ENCODE measurements at regions not wholly inside any gene's neighbourhood (a gene's known extent, or its start where the extent isn't known, plus 50 kb on each side); places are given as distances from the start of the nearest gene placed in this dataset.
A peak's percentile ranks its signal among the peaks of the same experiment; 100 is the strongest.
"Not testable (repeated sequence)": the region's sequence is repeated elsewhere in the genome, so short reads cannot be mapped to it uniquely, and the experiment has no call there.

DNA sequence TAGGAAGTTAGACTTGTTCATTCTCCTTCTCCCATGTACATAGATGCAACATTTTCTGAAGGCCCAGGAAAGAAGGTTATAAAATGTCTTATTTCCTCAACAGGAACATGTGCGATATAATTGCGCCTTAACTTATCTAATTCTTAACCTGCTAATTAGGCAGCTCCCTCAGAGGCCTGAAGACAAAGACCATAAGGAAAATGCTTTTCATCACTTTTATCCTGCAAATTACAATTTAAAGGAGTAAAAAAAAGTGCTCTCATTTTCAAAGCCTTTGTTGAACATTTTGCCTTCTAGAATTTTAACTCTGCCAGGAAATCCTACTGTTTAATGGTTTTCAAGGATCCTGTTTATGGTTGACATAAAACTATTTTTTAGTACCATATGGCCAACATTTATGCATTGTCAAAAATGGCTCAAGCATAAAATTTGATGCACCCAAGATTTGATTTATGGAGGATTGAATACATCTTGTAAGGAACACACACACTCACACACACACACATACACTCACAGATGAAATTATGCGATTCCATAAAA lies 660.4 kb upstream of the TMEM132C start:
- no peak overlapping the region for H3K4me3 ChIP-seq

DNA sequence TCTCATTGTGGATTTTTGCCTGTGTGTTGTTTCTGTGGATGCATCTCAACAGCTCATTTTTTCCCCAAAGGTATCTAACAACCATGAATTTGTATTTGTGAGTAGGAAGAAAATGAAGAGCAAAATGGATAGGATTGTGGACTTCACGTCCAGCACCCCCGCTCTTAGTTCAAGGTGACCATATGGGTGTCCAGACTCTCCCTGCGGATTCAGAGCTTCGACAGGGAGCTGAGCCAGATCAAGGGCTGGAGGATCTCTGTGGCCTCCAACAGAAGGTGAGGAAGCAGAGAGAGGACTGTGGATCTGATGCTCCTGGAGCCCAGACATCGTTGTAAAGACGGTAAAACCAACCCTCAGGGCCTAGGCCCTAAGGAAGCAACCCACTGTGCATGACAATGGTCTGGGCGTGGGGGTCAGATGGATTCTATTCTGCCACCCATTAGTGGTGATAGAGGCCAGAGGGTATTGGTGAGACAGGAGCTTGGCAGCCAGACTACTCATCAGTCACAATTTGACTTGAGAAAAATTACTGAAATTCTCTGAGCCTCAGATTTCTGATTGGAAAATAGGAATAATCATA lies 659.7 kb upstream of the TMEM132C start:
- H3K27ac ChIP-seq: no peak overlapping the region
- H3K4me3 ChIP-seq: no peak overlapping the region

More for the DNA sequence above, 660.4 kb upstream of the TMEM132C start:
- H3K27ac ChIP-seq: no peak overlapping the region

DNA sequence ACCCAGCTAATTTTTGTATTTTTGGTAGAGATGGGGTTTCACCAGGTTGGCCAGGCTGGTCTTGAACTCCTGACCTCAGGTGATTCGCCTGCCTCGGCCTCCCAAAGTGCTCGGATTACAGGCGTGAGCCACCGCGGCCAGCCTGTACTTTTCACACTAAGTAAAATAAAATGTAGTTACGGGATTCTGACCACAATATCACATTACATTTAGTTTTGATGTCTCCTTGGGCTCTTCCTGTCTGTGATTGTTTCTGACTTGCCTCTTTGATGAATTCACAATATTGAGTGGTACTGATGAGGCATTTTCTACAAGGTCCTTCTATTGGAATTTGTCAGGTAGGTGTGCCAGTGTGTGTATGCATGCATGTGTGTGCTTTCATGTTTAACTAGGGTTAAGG lies 658.6 kb upstream of the TMEM132C start:
- not testable (repeated sequence) for H3K27ac ChIP-seq, H3K4me3 ChIP-seq

DNA sequence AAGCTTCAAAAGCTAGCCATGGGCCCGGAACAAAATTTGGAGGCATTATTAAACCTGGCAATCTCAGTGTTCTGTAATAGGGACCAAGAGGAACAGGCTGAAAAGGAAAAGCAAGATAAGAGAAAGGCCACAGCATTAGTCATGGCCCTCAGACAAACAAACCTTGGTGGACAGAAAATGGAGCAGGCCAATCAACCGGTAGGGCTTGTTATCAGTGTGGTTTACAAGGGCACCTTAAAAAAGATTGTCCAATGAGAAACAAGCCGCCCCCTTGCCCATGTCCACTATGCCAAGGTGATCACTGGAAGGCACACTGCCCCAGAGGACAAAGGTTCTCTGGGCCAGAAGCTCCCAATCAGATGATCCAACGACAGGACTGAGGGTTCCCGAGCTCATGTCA lies 653.9 kb upstream of the TMEM132C start:
- Histone ChIP-seq H3K27ac (no peak overlapping the region), H3K4me3 (no peak overlapping the region)

DNA sequence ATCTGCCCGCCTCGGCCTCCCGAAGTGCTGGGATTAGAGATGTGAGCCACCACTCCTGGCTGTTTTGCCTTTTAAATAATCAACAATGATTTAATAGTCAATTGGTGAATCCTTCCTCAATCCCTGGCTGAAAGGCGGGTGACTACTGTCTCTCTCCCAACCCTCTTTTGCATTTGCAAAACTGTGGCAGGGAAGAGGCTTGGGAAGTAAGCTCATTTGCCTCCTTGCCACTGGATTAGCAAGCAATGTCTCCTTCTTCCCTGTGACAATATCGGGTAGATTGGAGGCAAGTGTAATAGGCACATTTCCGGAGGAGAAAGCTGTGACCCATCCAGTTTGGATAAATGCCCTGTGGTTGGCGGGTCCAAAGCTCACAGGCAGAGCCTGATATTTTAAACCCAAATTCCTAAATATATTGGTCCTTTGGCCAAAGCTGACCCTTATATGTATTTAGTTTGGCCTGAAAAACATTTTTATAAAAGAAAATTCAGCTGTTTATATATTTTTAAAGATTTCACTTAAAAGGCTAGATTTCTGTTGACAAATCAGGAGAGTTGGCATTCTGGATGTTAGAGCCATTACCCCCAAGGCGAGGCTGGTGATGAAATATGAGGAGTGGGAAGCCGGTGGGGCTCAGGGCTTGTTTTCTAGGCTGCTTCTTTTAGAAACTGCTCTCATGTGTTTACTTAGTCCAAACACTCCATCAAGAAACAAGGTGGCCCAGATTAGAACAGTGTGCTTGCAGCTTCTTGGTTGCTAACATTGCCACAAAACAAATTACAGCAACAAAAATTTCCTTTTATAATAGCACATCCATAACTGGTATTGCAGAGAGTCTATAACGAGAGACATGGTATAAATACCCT lies 646.9 kb upstream of the TMEM132C start:
- Histone ChIP-seq H3K4me3 (no peak overlapping the region), H3K27ac (no peak overlapping the region)

DNA sequence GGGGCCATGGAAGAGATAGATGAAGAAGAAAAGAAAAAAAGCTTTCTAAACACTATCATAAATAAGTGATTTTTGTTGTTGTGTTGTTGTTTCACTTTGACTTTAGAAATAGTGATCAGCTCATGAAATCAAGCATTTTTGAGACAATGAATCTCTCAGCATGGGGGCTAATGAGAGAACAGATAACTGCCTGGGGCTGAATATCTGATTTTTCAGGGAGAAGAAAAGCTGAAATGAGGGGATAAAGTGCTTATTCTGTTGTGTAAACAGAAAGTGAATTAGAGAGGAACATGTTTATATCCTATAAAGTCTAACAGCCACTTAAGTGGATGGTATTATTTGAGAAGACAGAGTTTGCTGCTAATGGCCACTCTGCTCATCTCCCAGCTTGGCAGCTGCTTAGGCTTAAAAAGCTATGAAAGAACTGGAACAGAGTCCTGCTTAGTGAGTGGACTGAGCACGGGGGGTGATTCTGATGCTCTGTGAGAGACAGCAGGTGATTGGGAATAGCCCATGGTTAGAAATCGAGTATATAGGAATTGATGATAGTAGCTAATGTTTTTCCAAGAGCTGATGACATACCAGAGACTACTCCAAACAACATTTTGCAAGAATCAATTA lies 646.1 kb upstream of the TMEM132C start:
- Histone ChIP-seq H3K27ac (no peak overlapping the region), H3K4me3 (no peak overlapping the region)

DNA sequence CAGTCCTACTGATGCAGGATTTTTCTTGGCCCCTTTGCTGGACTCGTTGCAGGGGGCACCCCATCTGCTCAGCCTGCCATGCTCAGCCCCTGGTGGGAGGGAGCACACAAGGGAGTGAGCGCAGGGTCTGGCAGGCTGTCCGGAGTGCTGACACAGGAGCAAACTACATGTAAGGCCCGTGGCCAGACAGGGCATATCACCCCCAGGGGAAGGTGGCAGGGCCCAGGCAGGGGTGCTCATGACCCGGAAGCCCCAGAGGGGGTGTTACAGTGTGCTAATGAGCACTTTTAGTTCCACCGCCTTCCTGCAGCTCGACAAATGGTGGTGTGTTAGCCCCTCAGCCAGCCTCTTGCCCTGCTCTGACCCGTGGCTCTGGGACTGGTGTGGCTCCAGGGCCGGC lies 645.6 kb upstream of the TMEM132C start:
- Histone ChIP-seq H3K4me3 (no peak overlapping the region), H3K27ac (no peak overlapping the region)

DNA sequence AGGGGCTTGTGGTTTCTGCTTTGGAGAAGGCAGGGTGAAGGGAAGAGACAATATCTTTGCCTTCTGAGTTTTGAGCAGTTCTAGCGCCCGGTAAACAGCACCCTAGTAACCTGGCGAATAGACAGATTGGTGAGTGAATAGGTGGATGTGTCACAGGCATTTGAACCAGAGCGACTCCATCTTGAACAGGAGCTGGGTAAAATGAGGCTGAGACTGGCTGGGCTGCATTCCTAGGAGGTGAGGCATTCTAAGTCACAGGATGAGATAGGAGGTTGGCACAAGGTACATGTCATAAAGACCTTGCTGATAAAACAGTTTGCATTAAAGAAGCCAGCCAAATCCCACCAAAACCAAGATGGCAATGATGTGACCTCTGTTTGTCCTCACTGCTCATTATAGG lies 643.6 kb upstream of the TMEM132C start:
- H3K4me3 ChIP-seq: no peak overlapping the region

DNA sequence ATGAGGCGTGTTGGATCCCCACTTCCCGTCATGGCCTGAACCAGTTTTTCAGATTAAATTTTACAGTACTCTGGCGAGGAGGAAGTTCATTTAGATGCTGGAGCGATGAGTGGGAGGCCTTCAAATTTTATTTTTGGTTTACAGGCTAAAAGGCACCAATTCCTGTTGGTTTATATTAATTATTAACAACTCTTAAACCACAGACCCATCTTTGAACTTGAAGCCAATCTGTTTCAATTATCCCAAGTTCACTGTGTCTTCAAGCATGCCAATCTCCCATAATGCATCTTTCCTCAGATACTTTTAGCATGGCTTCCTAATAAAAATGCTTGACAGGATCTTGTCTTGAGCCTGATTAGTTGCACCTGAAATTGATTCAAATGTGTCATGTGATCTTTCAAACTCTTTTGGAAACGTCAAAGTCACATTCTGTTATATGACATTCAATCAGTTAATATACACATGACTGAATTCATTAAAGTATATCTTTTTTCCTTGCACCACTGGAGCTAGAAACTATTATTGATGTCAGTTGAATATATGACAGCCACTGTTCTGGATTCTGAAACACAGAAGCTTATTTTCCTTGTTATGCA lies 641.7 kb upstream of the TMEM132C start:
- Histone ChIP-seq H3K27ac (no peak overlapping the region), H3K4me3 (no peak overlapping the region)

More for the DNA sequence above, 643.6 kb upstream of the TMEM132C start:
- no peak overlapping the region for H3K27ac ChIP-seq

DNA sequence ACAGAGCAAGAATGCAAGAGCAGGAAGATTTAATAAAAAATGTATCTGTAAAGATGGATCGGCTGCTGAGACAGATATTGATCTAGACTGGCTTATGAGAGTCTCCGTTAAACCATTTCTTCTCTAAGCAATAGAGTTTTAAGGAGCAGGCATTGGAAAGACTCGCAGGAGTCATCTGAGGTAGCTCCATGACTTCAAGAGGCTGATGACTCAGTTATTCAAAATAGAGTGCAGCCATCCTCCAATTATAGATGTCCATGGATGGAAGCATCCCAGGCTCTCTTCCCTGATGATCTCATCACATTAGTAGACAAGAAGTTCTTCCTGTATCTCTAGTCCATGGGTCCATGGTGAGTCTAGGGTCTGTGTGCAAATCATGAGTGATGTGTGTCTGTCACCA lies 638.3 kb upstream of the TMEM132C start:
- Histone ChIP-seq H3K4me3 (no peak overlapping the region), H3K27ac (peak overlapping the region in 2 of 21 experiments; percentile 5 to 49)

DNA sequence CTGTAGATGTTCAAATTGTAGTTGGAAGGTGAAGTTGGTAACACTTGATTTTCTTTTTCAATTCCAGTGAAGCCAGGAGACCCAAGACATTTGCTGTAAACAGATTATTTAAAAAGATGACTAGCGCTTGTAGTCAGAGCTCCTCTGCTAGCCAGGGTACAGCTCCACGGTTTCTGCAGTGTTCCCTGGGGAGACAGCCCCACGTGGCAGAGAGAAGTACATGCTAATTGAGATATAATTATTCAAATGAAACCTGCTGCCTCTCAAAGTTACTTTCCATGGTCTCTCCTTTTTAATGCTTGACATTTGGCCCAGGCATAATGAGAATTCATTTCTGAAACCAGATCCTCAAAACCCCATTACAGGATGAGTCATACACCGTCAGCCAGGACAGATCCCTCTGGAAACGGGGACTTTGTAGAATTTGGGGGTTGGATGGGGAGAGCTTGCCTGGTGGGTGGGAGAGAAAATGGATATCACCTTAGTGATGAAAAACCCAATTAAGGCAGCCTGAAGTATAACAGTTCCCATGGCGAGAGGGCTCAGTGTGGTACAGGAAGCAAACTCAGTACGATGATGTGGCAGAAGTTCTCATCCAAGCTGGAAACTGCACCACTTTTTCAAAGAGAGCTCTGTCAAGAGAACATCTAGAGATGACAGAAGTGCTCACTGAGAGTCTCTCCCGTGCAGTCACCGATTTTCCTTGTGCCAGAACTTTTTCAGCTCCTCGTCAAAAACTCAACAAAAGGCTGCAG lies 637.7 kb upstream of the TMEM132C start:
- Histone ChIP-seq H3K27ac (peak overlapping the region in 3 of 21 experiments; percentile 5 to 49 (median 33)), H3K4me3 (no peak overlapping the region)

DNA sequence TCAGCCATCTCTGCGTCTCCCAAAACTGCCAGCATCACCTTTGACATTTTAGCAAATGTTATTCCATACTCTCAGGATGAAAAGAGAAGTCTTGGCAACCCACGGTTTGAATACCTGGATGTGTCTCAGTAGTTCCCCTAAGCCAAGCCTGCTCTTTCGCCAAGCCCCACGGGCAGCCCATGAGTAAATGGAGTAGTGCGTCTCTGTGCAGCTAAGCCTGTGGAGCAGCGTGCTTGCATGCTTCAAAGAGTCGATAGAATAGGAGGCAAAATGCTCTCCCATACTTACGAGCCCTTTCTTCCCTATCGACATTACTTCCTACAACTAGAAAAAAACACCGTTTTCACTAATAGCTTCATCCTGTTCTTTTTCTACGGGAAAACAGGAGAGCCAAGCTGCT lies 634.5 kb upstream of the TMEM132C start:
- H3K27ac ChIP-seq: no peak overlapping the region
- H3K4me3 ChIP-seq: no peak overlapping the region

DNA sequence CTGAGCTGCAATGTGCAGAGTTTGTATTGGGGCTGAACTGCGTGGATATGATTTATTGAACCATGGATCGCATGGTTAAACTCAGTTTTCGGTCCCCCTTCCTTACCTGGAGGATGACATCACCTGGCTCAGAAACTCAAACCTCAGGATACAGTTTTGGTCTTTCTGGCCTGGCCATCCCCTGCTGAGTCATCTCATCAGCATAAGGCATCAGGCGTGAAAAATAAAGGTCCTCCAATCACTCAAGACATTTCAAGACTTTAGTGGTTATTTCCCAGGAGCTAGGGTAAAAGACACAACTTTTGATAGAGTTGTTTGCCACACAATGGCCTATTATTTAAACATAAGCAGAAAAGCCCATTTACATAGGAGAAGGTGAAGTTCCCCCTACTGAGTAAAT lies 631.1 kb upstream of the TMEM132C start:
- Histone ChIP-seq H3K4me3 (no peak overlapping the region), H3K27ac (no peak overlapping the region)

DNA sequence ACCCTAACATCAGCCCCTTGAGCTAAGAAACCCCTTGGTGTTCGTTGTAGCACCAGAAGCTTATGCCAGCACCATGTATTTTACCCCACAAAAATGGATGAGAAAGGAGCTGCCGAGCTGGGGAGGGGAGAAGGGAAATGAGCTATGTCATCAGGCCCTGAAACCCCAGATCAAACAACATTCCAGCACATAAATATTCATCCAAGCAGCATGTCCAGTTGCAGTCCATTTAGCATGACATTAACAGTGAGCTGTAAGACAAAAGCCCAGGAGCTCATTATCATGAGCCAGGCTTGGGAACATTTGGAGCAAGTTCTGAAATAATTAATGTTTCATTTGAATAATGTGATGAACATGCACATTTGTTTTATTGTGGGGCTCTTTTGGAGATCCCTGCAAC lies 630.1 kb upstream of the TMEM132C start:
- Histone ChIP-seq H3K4me3 (no peak overlapping the region), H3K27ac (peak overlapping the region in 2 of 21 experiments; percentile 40 to 61)

DNA sequence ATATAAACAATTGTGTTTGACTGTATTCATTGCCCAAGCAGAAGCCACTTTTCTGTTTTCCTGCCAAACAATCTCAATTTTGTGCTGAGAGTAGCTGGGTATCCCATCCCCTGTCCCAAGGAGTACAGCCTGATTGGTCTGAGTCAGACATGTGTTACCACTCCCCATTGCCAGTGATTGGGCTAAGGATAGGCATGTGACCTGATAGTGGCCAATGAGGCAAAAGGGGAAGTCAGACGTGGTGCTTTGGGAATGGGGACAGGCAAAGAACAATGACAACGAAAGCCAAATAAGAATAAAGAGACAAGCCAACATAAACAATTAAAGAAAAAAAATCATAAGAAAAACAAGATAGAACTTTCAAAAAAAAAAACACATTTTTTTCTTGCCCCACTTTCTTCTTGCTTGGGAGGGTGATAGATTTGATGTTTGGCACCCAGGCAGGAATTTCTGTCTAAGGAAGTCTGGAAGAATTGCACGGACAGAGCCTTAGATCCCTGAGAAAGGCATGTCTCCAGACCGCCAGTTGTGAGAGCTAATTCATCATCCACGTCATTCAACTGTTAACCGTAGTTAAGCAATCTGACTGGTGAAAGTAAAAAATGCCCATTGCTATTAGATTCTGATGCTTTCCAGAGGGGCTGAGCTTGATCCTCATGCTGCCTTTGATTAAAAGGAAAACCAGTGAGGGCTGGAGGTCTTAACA lies 626.6 kb upstream of the TMEM132C start:
- Histone ChIP-seq H3K4me3 (no peak overlapping the region), H3K27ac (peak overlapping the region in 2 of 21 experiments; percentile 48 to 72)

DNA sequence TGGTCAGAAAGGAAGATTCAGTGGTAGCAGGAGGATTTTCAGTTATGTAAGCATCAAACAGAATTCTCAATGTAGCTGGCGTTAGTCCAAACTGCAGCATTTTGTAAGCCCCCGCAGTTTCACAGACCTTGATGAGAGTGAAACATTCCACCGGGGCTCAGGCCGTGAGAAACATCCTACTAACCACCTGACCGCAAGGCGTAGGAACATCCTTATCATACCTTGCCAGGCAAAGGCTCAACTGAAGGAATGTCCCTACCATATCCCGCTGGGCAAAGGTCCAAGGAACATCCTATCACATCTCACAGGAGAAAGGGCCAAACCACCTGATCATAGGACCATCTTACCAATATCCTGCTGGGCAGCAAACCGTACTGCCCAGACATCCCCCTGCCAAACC lies 624.8 kb upstream of the TMEM132C start:
- no peak overlapping the region for H3K27ac ChIP-seq
- H3K4me3 ChIP-seq: no peak overlapping the region

DNA sequence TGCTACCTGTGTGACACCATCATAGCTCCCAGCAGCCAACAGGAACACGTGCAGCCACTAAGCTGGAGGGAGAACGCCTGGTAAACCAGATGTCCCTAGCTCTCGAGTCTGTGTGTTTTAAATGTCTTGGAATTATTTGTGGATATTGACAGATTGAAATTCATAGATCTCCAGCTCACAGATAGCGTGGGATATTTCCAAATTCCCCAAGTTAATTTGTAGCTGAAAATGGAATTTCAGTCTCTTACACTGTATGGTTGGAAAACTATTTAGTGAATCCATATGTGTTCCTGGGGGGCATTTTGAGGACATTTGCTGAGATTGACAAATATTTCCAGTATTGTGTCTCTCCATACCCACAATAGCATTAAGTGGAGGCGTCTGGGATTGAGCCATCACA lies 618.6 kb upstream of the TMEM132C start:
- peak overlapping the region in 2 of 21 experiments; percentile 55 to 58 for H3K27ac ChIP-seq
- no peak overlapping the region for H3K4me3 ChIP-seq

DNA sequence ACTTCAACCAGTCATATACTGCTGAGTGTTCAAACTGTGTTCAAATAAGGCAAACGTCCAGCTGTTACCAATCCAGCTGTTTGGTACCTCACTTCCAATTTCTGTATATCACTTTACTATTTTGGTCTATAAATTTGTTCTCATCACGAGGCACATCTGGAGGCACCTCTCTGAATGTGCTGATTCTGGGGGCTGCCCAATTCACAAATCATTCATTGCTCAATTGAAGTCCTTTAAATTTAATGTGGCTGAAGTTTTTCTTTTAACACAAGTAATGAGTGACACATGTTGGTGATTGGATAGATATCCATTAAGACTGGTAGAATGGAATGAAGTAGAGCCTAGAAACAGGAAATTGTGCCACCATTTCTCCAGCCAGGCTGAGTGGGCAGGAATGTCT lies 617.0 kb upstream of the TMEM132C start:
- peak overlapping the region in 2 of 21 experiments; percentile 55 to 58 for H3K27ac ChIP-seq
- H3K4me3 ChIP-seq: no peak overlapping the region

DNA sequence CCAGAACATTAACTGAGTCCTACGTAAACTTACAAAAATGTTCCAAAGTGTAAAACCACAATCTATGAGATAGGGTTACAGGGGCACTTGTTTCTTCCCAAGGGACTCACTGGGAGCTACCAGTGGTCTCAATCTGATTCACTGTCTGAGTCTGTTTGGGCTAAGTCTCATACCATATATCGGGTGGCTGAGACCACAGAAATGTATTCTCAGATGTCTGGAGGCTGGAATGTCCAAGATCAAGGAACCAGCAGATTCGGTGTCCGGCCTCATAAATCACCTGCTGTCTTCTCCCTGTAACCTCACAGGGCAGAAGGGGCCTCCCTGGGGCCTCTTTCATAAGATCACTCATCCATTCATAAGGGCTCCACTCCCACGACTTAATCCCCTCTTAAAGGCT lies 616.3 kb upstream of the TMEM132C start:
- peak overlapping the region in 1 of 21 experiments; percentile 61 for H3K27ac ChIP-seq
- H3K4me3 ChIP-seq: no peak overlapping the region

Measured in skin epidermis (tissue), 12 donors.